ENCODE measurements at regions not wholly inside any gene's neighbourhood (a gene's known extent, or its start where the extent isn't known, plus 50 kb on each side); places are given as distances from the start of the nearest gene placed in this dataset.

GRCh38 chr2:185227391-185227790, 511.2 kb upstream of the FSIP2 start:
- Histone ChIP-seq H3K79me1 (ENCODE audit: insufficient read depth, low read depth, low read length, poor library complexity, severe bottlenecking) (no peaks in the 10 kb centered on the region), H3K23ac (ENCODE audit: insufficient read length, low read depth, low read length) (no peak overlapping the region), H2BK120ac (ENCODE audit: low read depth, low read length, poor library complexity, severe bottlenecking) (no peak overlapping the region), H2AFZ (ENCODE audit: low read length) (no peak overlapping the region), H3K9ac (ENCODE audit: extremely low read depth, insufficient read length, low read length) (no peak overlapping the region), H3K9me3 (ENCODE audit: control insufficient read depth, low read depth, low read length) (no peaks in the 10 kb centered on the region), H2BK12ac (ENCODE audit: insufficient read length, low read depth, low read length) (no peak overlapping the region), H3K79me2 (ENCODE audit: insufficient read depth, low read length) (no peaks in the 10 kb centered on the region), H3T11ph (ENCODE audit: low read length) (no peak overlapping the region), H4K8ac (replicated peaks; ENCODE audit: insufficient read length, low read depth, low read length) (no peak overlapping the region), H3K4me2 (ENCODE audit: insufficient read depth, insufficient read length, low read length) (no peak overlapping the region), H4K91ac (ENCODE audit: insufficient read length, low read depth, low read length) (no peak overlapping the region), H2BK15ac (ENCODE audit: low read depth, low read length) (no peak overlapping the region), H2AK5ac (ENCODE audit: insufficient read length, low read length) (no peak overlapping the region), H3K14ac (ENCODE audit: insufficient read depth, low read length) (no peak overlapping the region), H3K23me2 (ENCODE audit: insufficient read length, low read depth, low read length, poor library complexity, severe bottlenecking) (no peaks in the 10 kb centered on the region), H3K27ac (ENCODE audit: insufficient read length, low read depth, low read length) (no peak overlapping the region), H3K18ac (ENCODE audit: insufficient read length, low read depth, low read length) (no peak overlapping the region), H3K56ac (ENCODE audit: insufficient read length, low read depth, low read length) (no peak overlapping the region), H2BK5ac (ENCODE audit: insufficient read length, low read length) (no peak overlapping the region), H4K20me1 (ENCODE audit: control insufficient read depth, insufficient read depth, insufficient read length) (no peaks in the 10 kb centered on the region), H3K4ac (ENCODE audit: low read depth, low read length) (no peak overlapping the region), H3K27me3 (ENCODE audit: insufficient read depth, low read length) (no peaks in the 10 kb centered on the region), H2BK20ac (ENCODE audit: low read depth, low read length, poor library complexity, severe bottlenecking) (no peak overlapping the region), H4K5ac (ENCODE audit: insufficient read length, low read depth, low read length) (no peak overlapping the region), H3K4me1 (ENCODE audit: insufficient read depth, low read length) (no peaks in the 10 kb centered on the region)
- H3K4me1 Mint-ChIP-seq = no peaks in the 10 kb centered on the region
- WGBS (ENCODE audit: extremely low coverage, insufficient read length, low lambda C conversion rate) = no CpG with 5 or more reads among the region's 3 CpGs
- no peaks in the 10 kb centered on the region for H3K36me3 Mint-ChIP-seq (ENCODE audit: insufficient read depth in 1 of 3, low read depth in 3 of 3)
- no peak overlapping the region for H3K27ac Mint-ChIP-seq
- no peak for DNase-seq
- TF ChIP-seq CTCF (conservative IDR thresholded peaks at IDR 0.05) = no peak
- H3K4me3 Mint-ChIP-seq = no peak overlapping the region
- no peaks in the 10 kb centered on the region for H3K27me3 Mint-ChIP-seq (ENCODE audit: low read depth)
- H3K9me3 Mint-ChIP-seq = peaks cover 0 to 3% of the 10 kb centered on the region in 2 experiments; a peak in 1 of 5 replicates

All from H9 (cell line).